GM19463 (cell line): ENCODE measurements at regions not wholly inside any gene's neighbourhood (a gene's known extent, or its start where the extent isn't known, plus 50 kb on each side); places are given as distances from the start of the nearest gene placed in this dataset.
"Not testable (repeated sequence)": the region's sequence is repeated elsewhere in the genome, so short reads cannot be mapped to it uniquely, and the experiment has no call there.

Source experiments
- ATAC-seq: cut with Tn5 transposase; IDR thresholded peaks from one replicate; pipeline ENCODE4 v1.9.1; 2021; ENCODE audit warnings: mild to moderate bottlenecking, moderate library complexity; ENCODE audit not compliant: unreplicated experiment

DNA sequence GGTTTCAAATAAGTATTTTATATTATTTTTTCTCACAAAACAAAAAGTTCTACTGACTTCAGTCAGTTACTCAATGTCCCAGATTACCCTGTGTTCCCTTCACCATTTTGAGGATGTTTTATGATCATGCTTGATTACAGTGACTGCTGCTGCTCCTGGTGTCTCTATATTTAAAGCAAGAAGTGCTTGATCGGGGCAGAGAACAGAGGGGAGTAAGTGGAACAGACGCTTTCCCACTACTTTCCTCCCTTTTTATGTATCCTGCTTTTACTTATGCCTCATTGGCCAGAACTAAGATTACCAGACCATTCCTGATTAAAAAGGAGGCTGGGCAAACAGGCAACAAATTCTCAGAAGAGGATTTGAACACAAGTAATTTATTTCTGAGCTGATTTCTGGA, 612.1 kb downstream of the VGLL3 start:
- no peak for ATAC-seq

DNA sequence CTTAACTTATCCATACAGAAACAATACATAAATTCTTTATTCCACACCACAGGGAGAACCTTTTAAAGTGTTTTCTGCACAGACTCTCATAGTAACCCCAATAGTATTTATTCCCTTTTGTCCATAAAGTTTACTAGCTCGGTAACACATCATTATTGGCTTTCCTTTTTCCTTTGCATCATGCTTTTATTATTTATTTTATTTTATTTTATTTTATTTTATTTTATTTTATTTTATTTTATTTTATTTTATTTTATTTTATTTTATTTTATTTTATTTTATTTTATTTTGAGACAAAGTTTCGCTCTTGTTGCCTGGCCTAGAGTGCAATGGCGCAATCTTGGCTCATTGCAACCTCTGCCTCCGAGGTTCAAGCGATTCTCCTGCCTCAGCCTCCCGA, 655.4 kb downstream of the VGLL3 start:
- ATAC-seq, result not testable (repeated sequence)

DNA sequence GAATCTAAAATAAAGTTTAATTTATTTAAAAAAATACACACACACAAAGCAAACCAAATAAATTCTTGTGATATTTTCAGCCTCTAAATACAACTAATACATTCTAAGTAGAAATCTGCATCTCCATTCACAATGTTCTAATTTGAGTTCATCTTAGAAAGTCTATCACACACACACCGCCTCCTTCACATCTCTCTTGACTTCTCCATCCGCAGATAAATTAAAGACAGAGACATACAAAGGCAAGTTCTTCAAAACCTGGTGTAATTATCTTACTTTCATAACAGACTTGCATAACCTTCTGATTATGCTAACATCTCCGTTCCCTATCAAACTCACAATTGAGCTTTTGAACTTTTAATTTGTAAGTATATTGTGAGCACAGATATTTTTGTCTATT, 657.3 kb downstream of the VGLL3 start:
- ATAC-seq, result no peak

DNA sequence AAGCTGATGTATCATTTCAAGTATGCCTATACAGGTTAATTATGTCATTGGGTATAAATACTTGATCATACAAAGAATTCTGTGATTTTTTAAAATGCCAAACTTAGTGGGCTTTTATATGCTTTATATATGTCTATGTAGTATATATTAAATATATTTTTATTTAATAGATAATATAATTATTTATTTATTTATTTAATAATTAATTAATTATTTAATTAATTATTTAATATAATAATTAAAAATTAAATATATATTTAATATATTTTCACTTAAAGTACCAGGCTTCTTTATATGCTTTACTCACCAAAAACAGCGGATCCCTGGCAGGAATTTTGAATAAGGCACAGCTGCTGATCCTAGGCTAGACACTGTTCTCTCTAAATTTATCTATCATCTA, 687.0 kb downstream of the VGLL3 start:
- no peak for ATAC-seq

DNA sequence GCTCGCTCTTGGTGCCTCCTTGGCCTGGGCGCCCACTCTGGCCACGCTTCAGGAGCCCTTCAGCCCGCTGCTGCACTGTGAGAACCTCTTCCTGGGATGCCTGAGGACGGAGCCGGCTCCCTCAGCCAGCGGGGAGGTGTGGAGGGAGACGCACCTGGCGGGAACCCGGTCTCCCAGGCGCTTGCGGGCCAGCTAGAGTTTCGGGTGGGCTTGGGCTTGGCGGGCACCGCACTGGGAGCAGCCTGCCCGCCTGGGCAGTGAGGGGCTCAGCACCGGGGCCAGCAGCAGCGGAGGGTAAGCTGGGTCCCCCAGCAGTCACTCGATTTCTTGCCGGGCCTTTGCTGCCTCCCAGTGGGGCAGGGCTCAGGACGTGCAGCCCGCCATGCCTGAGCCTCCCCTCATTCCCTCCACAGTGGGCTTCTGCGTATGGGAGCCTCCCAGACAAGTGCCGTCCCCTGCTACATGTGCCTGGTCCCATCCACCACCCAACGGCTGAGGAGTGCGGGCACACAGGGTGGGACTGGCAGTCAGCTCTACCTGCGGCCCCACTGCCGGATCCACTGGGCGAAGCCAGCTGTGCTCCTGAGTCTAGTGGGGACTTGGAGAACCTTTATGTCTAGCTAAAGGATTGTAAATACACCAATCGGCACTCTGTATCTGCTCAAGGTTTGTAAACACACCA, 708.7 kb downstream of the VGLL3 start:
- no peak for ATAC-seq

DNA sequence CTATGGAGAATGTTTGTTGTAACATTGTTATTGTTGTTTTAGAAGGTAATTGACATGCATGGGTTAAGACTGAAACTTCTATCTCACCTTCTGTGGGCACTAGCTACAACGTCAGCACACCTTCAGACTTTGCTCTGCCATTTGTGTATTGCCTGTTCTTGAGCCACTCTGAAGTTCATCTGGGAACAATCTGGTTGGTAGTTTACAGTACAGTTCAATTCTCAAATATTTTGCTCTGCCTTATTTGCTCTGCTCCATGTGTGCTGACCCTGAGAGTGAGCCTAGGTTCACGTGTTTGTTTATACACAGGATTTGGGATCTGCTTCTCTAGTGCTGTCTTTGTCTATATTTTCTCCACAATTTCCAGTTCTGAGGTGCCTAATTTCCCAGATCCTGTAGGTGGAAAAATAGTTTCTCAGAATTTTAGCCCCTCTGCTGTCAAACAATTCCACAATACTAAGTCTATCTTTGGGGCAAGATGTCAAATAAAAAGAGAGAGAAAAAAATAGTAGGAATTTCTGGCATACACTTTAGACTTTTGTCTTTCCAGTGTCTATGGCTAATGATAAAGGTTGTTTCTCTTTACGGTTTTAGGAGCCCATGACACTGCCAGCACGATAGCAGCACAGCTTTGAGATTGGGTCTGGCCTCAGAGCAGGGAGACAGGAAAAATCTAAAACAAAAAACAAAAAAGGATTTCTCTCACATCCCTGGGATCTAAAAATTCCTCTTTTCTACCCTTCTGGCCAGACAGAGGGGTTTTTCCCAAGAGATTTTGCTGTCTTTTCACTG, 721.4 kb downstream of the VGLL3 start:
- ATAC-seq, result no peak

DNA sequence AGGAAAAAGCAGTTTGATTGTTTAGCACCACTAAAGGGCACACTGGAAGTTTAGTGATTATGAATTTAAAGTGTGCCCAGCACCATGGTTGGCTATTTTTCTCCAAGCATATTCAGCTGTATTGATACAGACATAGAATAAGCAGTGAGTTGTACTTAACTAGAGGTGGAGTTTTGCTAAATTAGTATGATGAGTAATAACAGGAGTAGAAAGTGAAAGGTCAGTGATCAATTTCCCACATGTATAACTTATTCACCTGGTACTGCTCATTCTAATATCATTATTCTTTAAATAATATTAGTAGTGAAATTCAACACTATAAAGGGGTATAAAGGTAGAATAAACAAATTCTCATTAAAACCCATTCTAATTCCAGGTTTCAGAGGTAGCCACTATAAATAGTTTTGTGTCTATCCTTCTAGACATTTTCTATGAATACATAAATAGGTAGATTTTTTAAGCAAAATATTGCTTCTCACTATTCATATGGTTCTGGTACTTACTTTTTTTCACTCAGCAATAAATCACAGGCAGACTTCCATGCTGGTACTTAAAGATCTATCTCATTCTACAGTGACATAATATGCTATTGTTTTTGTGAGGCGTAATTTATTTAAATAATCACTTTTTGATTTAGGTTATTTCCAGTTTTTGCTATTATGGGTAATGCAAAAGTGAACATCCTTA, 732.9 kb downstream of the VGLL3 start:
- ATAC-seq, result peak; percentile 94

DNA sequence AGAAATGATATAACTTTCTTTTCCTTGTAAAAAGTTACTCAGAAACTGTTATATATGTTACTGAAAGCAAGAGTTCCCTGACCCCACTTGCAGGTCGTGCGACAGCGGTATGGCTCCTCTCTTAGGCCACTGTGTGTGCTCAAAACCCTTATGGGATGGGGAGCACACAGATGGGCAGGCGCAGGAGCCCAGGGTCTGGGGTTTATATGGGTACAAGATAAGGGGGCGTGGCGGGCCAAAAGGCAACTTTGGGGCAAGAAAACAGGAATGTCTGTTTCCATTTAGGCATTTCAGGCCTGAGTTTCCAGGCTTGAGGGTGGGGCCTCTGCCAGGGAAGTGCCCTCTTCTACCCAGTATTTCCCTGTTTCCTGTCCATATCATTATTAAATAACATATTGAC, 736.5 kb downstream of the VGLL3 start:
- ATAC-seq, result no peak

DNA sequence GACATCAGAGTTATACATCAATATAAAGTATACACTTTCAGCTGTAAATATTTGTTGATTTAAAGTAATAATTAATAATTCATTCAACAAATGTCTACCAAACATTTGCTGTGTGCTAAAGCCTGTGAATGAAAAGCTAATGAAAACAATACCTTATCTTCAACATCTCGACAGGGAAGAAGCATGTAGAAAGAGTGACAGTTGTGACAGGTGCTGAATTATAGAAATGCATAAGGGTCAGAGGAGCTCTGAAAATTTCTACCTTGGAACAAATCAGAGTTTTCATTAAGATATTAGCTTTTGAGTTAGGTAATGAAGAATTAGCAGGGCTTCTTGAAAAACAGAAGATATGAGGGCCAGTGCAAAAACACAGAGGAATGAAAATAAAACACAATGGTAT, 739.2 kb downstream of the VGLL3 start:
- no peak for ATAC-seq

DNA sequence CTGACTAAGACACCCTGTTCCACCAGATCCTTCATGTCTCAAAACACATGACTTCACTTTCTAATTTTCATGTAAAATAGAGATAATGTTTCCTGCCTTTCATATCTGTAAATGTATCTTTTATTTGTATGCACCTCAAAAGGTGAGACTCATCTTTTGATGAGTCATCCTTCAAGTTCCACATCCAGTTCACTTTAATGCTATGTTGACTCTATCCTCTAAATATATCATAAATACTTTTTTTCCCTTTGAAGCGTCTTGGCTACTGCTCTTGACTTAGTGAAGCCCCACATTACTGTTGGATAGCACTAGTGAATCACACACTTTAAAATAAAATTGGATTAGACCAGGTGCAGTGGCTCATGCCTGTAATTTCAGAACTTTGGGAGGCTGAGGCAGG, 741.1 kb downstream of the VGLL3 start:
- no peak for ATAC-seq

DNA sequence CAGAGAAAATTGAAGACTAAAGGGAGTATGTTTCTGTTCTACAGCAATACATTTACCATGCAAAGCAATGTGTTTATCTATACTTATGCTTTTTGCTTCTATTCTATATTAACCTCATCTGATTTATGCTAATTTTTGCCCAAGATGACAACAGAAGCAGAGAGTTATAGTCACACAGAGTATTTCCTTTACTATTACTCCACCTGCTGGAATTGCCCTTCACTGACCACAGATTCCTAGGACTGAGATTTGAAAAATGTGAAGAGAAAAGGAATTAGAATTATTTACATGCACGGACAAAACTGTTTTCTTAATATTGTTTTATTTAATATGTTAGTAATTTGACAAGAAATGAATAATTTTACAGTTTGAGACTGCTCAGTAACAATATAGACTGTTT, 745.6 kb downstream of the VGLL3 start:
- no peak for ATAC-seq

DNA sequence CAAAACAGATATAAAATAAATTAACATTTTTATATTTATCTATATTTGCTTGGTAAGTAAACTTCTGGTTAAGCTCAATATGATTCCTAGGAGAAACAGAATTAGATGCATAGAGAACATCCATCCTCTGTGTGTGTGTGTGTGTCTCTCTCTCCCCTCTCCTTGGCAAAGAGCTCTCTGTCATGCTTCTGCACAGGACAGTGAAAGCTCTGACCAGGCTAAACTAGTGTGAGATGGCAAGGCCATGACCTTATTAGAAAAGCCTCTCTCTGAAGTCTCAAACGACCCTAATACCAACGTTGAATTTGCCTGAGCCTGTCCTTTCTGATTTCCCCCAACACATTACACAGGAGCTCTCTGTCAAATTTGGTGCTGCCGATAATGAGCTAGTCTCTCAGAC, 746.0 kb downstream of the VGLL3 start:
- no peak for ATAC-seq

DNA sequence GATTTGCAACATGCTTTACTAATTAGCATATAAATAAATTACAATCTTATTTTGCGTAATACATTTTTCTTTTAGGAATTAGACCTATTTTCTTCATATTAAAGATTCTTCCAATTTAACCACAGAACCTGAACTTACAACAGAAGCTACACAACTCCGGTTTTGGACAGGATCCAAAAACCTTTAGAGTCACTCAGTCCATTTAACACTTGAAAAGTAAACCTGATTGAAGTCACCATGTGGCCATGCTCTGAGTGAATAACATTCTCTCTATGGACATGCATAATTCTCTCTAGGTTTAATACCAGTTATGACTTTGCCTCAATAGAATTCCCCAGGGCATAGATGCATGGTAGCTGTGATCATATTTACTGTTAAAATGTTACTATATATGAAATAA, 751.0 kb downstream of the VGLL3 start:
- ATAC-seq, result no peak

DNA sequence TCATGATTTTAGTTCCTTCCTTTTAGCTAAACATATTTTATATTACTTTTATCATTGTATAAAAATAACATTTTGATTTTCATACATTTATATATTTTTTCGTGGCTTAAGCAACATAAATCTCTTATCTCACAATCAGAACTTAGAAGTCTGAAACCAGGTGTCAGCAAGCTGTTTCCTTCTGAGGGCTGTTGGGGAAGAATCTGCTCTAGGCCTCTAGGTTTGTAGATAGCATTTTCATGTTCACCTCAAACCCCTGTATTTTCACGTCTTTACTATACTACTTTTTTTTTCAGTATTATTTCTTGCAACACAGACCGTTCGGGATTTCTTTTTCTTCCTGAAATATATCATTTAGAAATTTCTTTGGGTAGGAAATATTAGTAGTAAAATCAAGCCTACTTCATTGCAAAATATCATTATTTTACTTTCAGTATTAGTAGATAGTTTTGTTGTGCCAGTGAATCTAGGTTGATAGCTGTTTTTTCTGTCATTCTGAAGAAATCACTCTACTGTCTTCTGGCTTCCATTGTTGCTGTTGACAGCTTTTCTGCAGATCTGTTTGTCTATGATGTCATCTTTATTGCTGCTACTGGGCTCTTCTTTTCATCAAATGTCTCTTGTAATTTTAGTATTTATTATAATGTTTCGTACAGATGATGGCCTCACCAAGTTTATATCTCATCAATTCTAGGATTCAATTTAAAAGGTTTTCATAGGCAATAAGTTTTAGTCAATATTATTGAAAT, 756.3 kb downstream of the VGLL3 start:
- no peak for ATAC-seq

DNA sequence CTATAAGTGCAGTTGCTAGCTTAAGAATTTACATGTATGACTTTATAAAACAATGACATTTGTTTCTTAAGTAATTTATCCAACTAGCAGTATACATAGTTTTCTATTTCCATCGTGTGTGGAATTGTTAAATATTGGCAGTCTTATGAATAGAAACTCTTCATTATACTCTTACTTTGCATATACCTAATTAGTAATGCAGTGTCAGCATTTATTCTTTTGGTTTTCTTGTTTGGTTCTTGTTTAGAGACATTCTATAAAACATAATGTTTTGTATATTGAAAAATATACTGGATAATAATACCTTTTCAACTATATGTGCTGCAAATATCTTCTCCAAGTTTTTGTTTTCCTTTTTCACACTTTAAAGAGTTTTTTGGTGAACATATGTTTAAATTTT, 760.2 kb downstream of the VGLL3 start:
- ATAC-seq, result no peak

DNA sequence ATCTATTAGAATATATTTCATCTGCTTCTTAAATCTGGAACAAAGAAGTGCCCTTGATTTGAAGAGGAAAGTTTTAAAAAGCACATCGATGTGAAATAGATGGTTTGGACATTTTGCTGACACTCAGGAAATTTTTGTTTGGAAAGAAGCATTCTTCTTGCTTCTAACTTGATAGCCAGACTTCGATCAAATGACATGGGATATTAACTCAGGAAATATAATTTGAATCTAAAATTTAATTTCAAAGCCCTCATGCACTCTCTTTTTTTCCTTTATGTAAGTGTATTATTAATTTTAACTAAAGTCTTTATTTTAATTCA, 761.2 kb downstream of the VGLL3 start:
- ATAC-seq, result no peak

DNA sequence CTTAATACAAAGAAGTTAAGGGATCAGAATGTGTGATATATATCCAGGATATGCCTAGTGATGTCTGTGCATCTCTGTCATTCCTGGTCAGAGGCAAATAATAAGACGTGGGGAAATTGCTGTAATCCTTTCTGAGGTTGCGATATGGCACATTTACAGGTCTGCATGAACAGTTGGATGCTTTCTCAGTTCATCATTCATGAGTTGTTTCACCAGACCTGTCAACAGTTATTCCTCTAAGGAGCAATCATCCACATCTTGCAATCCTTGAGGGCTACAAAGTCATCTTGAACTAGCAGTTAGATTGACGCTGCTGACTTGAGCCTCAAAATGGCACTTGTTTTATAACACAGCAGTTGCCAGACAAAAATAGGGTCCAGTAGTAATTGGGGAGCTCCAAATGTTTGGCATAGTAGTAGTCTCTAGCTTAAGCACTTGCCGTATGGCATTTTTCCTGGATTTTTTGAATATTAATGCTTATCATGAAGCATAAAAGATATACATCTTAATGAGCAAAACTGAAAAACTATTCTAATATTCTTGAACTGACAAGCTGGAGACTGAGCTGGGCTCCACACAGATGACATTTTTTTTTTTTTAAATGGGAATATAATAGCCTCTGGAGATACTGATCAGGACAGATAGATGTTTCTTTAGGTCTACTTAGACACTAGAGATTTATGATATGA, 761.7 kb downstream of the VGLL3 start:
- no peak for ATAC-seq

DNA sequence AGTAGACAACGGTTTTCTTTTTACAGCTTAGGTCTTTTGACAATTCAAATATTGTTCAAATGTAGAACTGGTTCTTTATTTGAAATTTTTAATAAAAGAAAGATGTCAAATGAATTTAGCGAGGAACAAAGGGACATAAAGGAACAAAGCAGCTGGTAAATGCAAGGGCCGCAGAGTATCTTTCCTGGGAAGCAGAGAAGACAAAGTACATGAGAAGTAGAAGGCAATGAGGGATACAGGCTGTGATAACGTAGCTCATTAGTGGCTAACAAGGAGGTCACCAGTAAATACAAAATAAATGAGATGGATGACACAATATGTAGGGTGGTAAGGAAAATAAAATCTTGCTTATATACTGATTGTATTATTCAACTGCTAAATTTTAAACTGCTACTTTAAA, 762.8 kb downstream of the VGLL3 start:
- ATAC-seq, result no peak

DNA sequence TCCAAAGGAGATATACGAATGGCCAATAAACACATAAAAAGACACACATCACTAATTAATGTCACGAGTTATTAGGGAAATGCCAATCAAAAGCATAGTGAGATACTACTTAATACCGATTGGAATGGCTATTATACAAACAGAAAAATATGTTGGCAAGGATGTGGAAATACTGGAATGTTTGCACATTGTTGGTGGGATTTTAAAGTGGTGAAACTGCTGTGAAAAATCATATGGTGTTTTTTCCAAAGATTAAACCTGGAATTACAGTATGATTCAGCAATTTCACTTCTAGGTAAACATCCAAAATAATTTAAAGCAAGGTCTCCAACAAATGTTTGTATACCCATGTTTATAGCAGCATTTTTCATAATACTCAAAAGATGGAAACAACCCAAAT, 765.5 kb downstream of the VGLL3 start:
- no peak for ATAC-seq

DNA sequence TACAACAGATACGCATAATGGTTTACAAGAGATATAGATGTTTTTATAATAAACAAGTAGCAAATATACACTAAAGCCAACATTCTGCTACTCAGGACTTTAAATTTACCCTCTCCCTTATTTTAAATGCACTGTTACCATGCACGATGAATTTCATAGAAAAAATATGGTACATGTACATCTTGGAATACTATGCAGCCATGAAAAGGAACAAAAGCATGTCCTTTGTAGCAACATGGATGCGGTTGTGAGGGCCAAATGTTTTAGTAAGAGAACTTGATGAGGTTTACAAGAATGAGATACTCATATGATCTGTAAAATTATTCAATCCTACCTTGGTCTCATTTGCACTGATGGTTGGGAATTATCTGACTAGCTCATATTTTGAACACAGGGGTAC, 769.3 kb downstream of the VGLL3 start:
- no peak for ATAC-seq

DNA sequence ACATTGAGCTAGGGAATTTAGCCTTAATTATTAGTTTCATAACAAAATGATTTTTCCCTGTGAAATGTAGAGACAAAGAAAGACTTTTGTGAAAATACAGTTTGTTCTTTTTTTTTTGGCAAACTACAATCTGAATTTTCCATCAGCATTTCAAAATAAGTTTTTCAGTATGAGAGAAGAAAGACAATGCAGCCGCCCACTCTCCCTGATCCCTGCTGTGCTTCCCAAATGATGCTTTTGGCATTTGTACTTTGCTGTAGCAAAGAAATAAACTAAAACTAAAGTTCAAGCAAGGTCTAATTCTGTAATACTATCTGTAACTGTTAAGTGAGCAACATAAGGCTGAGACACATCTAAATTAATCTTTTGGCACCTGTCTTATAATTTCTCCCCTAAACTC, 782.2 kb downstream of the VGLL3 start:
- ATAC-seq, result no peak
